IMR-90 (cell line): ENCODE measurements at regions not wholly inside any gene's neighbourhood (a gene's known extent, or its start where the extent isn't known, plus 50 kb on each side); places are given as distances from the start of the nearest gene placed in this dataset.

ENCODE experiments used
- CTCF ChIP-seq: conservative IDR thresholded peaks from 2 replicates; pipeline ENCODE4 v1.5.1; 2012; ENCODE audit warnings: mild to moderate bottlenecking, low read depth, low read length, improper control_type of control experiment
- ELK1 ChIP-seq: fragments of 150-350 bp; IDR thresholded peaks from 2 replicates; pipeline ENCODE4 v1.6.1; 2016; ENCODE audit warnings: low read depth, mild to moderate bottlenecking, low read length, moderate library complexity, borderline replicate concordance
- MAZ ChIP-seq: IDR thresholded peaks from 2 replicates; pipeline ENCODE4 v1.6.1; 2012; ENCODE audit warnings: low read depth, mild to moderate bottlenecking, low read length, improper control_type of control experiment, moderate library complexity, borderline replicate concordance
- MXI1 ChIP-seq: IDR thresholded peaks from 2 replicates; pipeline ENCODE4 v1.6.1; 2012; ENCODE audit warnings: low read depth, mild to moderate bottlenecking, low read length, moderate library complexity, borderline replicate concordance
- POLR2A ChIP-seq: IDR thresholded peaks from 2 replicates; pipeline ENCODE4 v1.6.1; 2012; ENCODE audit warnings: mild to moderate bottlenecking, low read depth, low read length
- RCOR1 ChIP-seq: IDR thresholded peaks from 2 replicates; pipeline ENCODE4 v1.6.1; 2012; ENCODE audit warnings: mild to moderate bottlenecking, low read length, improper control_type of control experiment; ENCODE audit not compliant: insufficient replicate concordance
- RFX5 ChIP-seq: IDR thresholded peaks from 2 replicates; pipeline ENCODE4 v1.8.0; 2012; ENCODE audit warnings: low read depth, mild to moderate bottlenecking, low read length, moderate library complexity

GRCh38 chr7:70915067-70915466, 216.9 kb upstream of the GALNT17 start:
- TF ChIP-seq CTCF = no peak
- TF ChIP-seq POLR2A = no peak
- no peak for TF ChIP-seq RCOR1
- no peak for TF ChIP-seq MXI1
- TF ChIP-seq MAZ = no peak
- TF ChIP-seq ELK1 = no peak
- no peak for TF ChIP-seq RFX5
